Ovary (tissue), 7 donors: ENCODE measurements at regions not wholly inside any gene's neighbourhood (a gene's known extent, or its start where the extent isn't known, plus 50 kb on each side); places are given as distances from the start of the nearest gene placed in this dataset.

Experiments
- DNase-seq, 5 donors: peaks; one replicate each; pipeline ENCODE4 v3.0.0-alpha.2; 2019 to 2020
- H3K27ac ChIP-seq, 2 donors: fragments of 200-600 bp; one replicate each; pipeline versions ENCODE4 v1.5.1 to v1.8.0; 2019 to 2022
- H3K27me3 ChIP-seq: fragments of 200-600 bp; one replicate; pipeline ENCODE4 v1.8.0; 2022
- H3K36me3 ChIP-seq: fragments of 200-600 bp; sonication (generic); one replicate; pipeline ENCODE4 v1.5.1; 2019
- H3K4me1 ChIP-seq: one replicate; pipeline ENCODE4 v1.8.1; 2013; ENCODE audit warnings: mild to moderate bottlenecking, moderate library complexity; ENCODE audit not compliant: insufficient read depth
- H3K4me3 ChIP-seq: fragments of 200-600 bp; sonication (generic); one replicate; pipeline ENCODE4 v1.5.1; 2017
- H3K9me3 ChIP-seq, 2 donors: fragments of 200-600 bp in 1 of 2; sonication (generic) in 1 of 2; one replicate each; pipeline versions ENCODE4 v1.5.1 to v1.8.1; 2013 to 2019; ENCODE audit warnings: mild to moderate bottlenecking in 1 of 2, moderate library complexity in 1 of 2
- EP300 ChIP-seq: sonication (generic); formaldehyde crosslinking; IDR thresholded peaks from one replicate; pipeline ENCODE4 v1.6.1; 2017; ENCODE audit warnings: antibody characterized with exemption
- POLR2A ChIP-seq: fragments of 450-650 bp; IDR thresholded peaks from one replicate; pipeline ENCODE4 v1.6.1; 2017; ENCODE audit warnings: antibody characterized with exemption, mild to moderate bottlenecking, moderate library complexity
- WGBS, 3 donors: extraction: QIAGEN DNeasy Blood & Tissue Kit in 1 of 3; methylation state at CpG; one replicate each; pipeline versions ENCODE4 v1.1.5 to v1.1.7; 2013 to 2017; 5-methylcytosine and 5-hydroxymethylcytosine counted together
- intact Hi-C, 4 donors: fragments of 100-400 bp; cut with DNase I; formaldehyde crosslinking; loops; one replicate each; pipeline versions ENCODE4 v1.11.0 to v1.15.1; 2022 to 2023
- TF ChIP-seq, protein P1 (sequence below), 3 donors: fragments of 450-650 bp in 2 of 3; fragments of 200-600 bp in 1 of 3; IDR thresholded peaks; one replicate each; pipeline versions ENCODE4 v1.5.1 to v1.8.0; 2016 to 2022; ENCODE audit warnings: antibody characterized with exemption in 3 of 3, mild to moderate bottlenecking in 1 of 3
- donor health status: DM: no; HTN: no; CAD: no; lungs with moderate emphysema.
- donor health status: DM: no; HTN: no; CAD: no.
- donor health status: Bipolar disorder and iron deficiency.
- donor health status: DM: no; HTN: no; CAD: no.
- donor health status: DM: yes; HTN: yes; CAD: no.

DNA sequence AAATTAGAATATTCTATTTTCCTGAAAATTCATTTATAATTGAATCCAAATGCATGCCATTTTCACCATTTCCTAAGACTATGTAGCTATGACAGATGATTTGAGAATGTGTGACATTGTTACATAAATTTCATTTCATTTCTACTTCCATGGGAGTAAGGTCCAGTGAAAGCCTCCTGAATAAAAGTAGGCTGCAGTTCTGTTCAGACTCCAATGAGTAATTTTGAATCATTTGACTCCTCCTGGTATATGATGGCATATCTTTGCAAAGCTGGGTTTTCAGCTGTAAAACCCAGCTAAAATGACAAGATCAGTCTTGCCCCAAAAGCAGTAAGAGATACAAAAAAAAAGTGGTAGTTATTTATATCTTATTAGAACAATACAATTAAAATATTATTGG is 101.0 kb upstream of the DNAJC10 start:
- intact Hi-C loops: no loop called here
- no peak overlapping the region for H3K4me3 ChIP-seq
- no peak for DNase-seq
- no peaks in the 10 kb centered on the region for H3K9me3 ChIP-seq
- no peaks in the 10 kb centered on the region for H3K4me1 ChIP-seq
- H3K36me3 ChIP-seq: no peaks in the 10 kb centered on the region
- no peaks in the 10 kb centered on the region for H3K27me3 ChIP-seq
- H3K27ac ChIP-seq: no peak overlapping the region
- TF ChIP-seq, protein P1, sequence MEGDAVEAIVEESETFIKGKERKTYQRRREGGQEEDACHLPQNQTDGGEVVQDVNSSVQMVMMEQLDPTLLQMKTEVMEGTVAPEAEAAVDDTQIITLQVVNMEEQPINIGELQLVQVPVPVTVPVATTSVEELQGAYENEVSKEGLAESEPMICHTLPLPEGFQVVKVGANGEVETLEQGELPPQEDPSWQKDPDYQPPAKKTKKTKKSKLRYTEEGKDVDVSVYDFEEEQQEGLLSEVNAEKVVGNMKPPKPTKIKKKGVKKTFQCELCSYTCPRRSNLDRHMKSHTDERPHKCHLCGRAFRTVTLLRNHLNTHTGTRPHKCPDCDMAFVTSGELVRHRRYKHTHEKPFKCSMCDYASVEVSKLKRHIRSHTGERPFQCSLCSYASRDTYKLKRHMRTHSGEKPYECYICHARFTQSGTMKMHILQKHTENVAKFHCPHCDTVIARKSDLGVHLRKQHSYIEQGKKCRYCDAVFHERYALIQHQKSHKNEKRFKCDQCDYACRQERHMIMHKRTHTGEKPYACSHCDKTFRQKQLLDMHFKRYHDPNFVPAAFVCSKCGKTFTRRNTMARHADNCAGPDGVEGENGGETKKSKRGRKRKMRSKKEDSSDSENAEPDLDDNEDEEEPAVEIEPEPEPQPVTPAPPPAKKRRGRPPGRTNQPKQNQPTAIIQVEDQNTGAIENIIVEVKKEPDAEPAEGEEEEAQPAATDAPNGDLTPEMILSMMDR (IDR thresholded peaks at IDR 0.05): no peak
- TF ChIP-seq POLR2A (no peak), EP300 (no peak)

DNA sequence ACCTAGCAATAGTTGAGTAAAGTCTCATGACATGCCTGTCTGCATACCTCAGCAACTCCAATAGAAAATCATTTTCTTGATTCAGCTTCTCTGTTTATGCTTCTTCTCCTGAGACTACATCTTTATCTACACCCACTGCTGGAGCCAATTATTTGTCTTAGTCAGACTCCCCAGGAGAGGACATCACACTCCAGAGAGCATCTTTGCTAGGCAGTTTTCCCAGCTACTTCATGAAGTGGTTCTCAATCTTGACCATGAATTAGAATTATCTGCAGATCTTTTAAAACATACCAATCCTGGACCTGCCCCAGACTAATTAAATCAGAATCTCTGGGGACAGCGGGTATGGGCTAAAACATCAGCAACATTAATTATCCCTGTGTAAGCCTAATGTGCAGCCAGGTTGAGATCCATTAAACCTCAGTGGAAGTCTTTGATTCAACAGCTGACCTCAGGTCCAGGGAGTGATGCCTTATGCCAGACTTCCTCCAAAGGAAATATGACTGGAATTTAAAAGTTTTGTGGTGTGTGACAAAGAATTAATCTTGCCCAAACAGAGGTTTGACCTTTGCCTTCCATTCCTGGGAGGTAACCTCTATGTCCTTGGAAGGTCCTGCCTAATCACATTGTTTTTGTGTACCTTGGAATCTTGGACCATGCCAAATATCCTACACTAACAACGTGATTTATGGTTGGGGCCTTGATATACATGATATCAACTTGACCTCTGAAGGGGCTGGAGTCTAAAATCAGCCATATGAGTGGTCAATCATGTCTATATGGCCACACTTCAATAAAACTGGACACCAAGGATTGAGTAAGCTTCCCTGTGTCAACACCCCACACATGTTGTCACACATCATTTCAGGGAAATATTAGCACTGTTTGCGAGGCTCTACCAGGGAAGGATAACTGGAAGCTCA is 99.3 kb upstream of the DNAJC10 start:
- 63 to 76% (median 64%) methylated on average over 3 of the region's 3 CpGs for WGBS, 3 donors

DNA sequence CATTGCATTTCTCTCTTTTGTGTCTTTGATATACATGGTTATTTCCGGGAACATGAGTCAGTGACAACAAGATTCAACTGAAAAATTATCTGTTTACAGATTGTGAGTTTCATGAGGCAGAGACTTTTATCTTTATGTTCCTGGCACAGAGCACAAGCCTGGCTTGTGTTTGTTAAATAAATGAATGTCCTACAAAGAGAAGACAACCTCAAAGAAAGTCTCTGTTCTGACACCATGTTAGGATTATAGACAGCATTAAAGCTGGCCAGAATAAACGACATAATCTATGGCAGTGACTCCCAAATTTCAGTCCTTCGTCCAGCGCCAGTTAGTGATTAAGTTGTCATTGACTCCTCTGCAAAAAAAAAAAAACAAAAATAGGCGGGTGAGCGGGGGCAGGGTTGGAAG is 97.4 kb upstream of the DNAJC10 start:
- 31 to 48% (median 45%) methylated on average over 6 of the region's 6 CpGs for whole genome bisulfite sequencing, 3 donors
- TF ChIP-seq POLR2A (no peak), EP300 (no peak)
- TF ChIP-seq, protein P1 (IDR thresholded peaks at IDR 0.05): no peak
- Histone ChIP-seq H3K9me3 (no peaks in the 10 kb centered on the region), H3K36me3 (no peaks in the 10 kb centered on the region), H3K27ac (no peak overlapping the region), H3K27me3 (no peaks in the 10 kb centered on the region), H3K4me1 (no peaks in the 10 kb centered on the region), H3K4me3 (no peak overlapping the region)
- intact Hi-C loops: no loop called here
- DNase-seq: no peak

More for the DNA sequence above, 99.3 kb upstream of the DNAJC10 start:
- Histone ChIP-seq H3K4me3 (no peak overlapping the region), H3K36me3 (no peaks in the 10 kb centered on the region), H3K9me3 (no peaks in the 10 kb centered on the region), H3K4me1 (no peaks in the 10 kb centered on the region), H3K27ac (no peak overlapping the region), H3K27me3 (no peaks in the 10 kb centered on the region)
- DNase-seq: no peak
- intact Hi-C loops: no loop called here
- TF ChIP-seq, protein P1 (IDR thresholded peaks at IDR 0.05): no peak
- TF ChIP-seq POLR2A (no peak), EP300 (no peak)

DNA sequence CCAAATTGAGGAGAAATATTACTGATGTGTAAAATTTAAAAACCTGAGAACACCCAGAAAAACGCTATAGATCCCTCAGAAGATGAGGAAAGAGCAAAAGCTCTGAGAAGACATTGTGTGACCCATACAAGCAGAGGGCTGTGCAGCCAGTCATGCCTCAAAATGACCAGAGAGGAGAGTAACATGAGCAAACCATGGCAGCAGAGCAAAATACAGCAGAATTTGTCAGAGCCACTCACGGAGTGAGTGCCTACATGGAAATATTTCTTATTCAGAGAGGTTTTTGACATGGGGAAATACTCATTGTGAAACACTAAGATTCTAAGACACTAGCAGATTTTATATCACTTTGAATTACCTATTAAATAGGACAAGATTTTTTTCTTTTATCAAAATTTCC is 96.8 kb upstream of the DNAJC10 start:
- no peak for TF ChIP-seq EP300
- TF ChIP-seq, protein P1 (IDR thresholded peaks at IDR 0.05): no peak
- TF ChIP-seq POLR2A: no peak
- Histone ChIP-seq H3K4me3 (no peak overlapping the region), H3K36me3 (no peaks in the 10 kb centered on the region), H3K9me3 (no peaks in the 10 kb centered on the region), H3K4me1 (no peaks in the 10 kb centered on the region), H3K27ac (no peak overlapping the region), H3K27me3 (no peaks in the 10 kb centered on the region)
- intact Hi-C loops: no loop called here
- no peak for DNase-seq
- WGBS, 3 donors: 88 to 95% (median 94%) methylated on average over 2 of the region's 2 CpGs
